GM19372 (cell line): ENCODE measurements at regions not wholly inside any gene's neighbourhood (a gene's known extent, or its start where the extent isn't known, plus 50 kb on each side); places are given as distances from the start of the nearest gene placed in this dataset.

Experiments used
- ATAC-seq: cut with Tn5 transposase; IDR thresholded peaks from one replicate; pipeline ENCODE4 v1.9.1; 2021; ENCODE audit warnings: mild to moderate bottlenecking, low read depth, moderate library complexity; ENCODE audit not compliant: unreplicated experiment

DNA sequence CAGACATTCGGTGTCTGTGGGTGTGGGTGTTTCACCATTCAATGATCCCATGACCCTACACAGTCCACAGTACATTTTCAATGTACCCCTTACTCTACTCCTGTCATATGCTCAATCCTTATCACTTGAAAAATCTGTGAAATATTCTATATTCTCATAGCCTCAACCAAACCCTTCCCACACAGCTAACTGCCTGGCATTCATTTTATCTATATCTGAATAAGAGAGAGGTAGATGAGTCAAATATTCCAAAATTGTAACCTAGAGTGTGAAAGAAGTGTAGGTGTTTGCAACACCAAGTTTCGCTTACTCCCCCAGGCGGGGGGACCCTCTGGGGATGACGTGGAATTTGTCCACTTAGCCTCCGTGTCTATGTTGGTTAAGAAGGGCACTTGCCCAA lies 354.8 kb downstream of the ETS1 start:
- no peak for ATAC-seq

DNA sequence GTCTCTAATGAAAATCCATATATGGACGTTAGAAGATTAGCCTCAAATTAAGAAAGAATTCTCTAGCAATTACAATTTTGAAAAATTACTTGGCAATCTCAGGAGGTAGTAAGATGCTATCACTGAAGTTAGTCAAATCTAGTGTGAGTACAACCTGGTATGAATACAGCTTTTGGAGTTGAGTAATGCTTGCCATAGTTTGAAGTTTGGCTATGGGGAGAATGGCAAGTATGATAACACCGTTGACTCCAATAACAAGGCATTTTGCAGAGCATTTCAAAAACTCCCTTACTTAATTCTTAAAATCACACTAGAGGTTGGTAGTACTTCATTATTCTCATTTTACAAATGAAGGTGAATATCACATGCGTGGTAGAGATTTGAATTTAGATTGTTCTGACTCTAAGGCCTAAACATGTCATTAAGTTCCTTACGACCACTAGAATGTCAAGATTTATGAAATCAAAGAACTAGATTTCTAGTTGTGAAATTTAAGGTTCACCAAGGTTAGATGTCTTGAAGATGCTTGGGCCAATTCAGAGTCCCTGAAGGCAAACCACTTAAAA lies 355.4 kb downstream of the ETS1 start:
- no peak for ATAC-seq

DNA sequence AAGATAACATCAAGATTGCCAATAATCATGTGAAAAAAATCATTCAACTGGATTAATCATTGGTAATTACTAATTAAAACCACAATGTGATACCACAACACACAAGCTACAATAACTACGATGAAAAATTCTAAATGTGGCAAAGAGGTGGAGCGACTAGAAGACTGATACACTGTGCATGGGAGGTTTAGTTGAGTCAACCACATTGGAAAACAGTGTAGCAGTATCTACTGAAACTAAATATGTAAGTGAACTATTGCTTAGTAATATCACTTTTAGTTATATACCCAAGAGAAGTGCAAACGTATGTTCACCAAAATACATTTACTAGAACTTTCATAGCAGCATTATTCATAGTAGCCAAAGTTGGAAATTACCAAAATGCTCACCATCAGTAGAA lies 359.9 kb downstream of the ETS1 start:
- ATAC-seq, result no peak

DNA sequence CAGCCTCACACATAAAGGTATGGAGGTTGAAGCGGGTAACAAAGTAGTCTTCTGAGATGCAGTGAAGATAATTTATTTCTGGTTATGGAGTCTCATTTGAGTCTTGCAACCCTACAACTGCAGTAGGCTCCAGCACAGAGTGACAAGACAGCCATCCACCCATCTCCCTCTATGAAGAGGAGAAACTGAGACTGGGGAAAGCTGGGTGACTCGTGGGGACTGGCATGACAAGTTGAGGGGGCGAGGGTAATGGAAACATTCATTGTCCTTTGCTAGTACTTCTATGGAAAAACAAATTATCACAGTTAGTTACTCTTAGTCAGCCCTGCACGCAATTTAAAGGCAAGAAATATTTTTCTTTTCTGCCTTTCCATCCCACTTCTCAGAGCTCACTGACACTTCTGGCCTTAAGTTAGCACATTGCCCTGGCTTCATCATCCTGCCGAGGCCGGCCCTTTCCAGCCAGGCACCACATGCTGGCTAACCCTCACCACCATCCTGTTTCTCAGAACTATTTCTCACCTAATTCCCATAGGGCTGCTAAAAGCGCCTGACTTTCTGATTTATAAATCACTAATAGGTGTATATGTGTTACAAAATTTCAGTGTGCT lies 361.1 kb downstream of the ETS1 start:
- ATAC-seq, result no peak

DNA sequence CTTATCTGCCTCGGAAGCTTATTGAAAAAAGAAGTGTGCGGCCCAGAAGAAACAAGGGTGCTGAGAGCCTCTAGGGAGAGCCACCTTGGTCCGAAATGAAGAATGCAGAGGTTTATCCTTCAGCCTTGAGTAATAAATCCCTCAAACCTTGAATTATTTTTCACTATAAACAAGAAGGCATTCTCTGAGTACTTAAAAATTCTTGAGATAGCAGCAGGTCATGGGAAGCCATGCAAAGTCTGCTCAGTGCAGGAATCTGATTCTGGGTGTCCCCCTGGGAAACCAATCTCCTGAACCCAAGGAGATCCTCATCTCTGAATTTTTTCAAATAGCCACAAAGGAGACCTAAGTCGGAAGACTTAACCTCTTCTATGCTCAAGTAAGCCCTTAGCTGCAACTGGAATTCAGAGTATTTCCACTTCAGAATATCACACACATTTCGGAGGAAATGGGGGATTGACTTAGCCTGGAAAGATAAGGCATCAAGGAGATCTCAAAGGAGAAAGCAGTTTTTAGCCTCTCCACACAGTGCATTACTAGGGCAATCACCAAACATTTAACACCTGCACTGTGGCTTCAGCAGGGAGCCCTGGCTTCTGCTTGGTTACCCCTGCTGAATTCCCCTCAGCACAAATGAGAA lies 365.0 kb downstream of the ETS1 start:
- ATAC-seq, result no peak

DNA sequence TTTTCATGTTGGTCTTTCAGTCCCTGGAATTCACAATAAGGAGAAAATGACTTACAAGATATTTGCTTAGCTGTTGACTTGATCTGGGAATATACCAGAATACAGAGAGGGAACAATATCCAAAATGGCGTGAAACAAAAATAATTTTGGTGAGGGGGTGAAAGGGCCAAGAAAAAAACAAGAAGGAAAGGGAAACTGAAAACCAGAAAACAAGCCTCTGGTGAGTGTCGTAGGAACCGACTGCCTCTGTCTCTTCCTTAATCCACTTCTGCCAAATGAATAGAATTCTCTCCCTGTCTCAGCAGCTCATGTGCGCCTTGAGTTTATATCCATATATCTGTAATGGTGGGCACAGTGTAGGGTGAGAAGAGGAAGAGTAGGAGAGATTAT lies 367.6 kb downstream of the ETS1 start:
- ATAC-seq, result no peak

DNA sequence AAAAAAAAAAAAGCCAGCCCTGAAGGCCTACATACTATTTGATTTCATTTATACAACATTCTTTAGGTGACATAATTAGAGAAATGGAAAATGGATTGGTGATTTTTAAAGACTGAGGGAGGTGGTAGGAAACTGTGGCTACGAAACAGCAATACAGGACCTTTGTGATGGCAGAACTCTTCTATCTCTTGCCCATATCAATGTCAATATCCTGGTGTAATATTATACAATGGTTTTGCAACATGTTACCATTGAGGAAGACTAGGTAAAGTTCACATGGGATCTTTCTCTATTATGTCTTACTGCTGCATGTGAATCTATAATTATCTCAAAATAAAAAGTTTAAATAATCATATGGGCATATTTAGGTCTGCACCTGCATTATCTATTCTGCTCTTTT lies 371.2 kb downstream of the ETS1 start:
- no peak for ATAC-seq

DNA sequence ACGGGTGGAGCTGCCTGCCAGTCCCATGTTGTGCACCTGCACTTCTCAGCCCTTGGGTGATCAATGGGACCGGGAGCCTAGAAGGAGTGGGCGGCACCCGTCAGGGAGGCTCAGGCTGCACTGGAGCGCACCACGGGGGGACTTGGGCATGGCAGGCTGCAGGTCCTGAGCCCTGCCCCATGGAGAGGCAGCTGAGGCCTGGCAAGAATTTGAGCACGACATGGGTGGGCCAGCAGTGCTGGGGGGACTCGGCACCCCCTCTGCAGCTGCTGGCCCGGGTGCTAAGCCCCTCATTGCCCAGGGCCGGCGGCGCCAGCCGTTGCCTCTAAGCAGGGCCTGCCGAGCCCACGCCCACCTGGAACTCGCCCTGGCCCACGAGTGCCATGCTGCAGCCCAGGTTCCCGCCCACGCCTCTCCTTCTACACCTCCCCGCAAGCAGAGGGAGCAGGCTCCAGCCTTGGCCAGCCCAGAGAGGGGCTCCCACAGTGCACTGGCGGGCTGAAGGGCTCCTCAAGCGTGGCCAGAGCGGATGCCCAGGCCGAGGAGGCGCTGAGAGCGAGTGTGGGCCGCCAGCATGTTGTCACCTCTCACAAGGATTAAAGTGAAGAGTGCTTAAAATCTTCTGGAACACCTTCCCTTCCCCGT lies 372.0 kb downstream of the ETS1 start:
- ATAC-seq, result no peak

DNA sequence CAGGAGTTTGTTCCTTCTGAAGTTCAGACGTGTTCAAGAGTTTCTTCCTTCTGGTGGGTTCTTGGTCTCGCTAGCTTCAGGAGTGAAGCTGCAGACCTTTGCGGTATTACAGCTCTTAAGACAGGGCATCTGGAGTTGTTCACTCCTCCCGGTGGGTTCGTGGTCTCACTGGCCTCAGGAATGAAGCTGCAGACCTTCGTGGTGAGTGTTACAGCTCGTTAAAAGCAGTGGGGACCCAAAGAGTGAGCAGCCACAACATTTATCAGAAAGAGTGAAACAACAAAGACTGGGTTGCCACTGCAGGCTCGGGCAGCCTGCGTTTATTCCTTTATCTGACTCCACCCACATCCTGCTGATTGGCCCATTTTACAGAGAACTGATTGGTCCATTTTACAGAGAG lies 373.1 kb downstream of the ETS1 start:
- no peak for ATAC-seq

DNA sequence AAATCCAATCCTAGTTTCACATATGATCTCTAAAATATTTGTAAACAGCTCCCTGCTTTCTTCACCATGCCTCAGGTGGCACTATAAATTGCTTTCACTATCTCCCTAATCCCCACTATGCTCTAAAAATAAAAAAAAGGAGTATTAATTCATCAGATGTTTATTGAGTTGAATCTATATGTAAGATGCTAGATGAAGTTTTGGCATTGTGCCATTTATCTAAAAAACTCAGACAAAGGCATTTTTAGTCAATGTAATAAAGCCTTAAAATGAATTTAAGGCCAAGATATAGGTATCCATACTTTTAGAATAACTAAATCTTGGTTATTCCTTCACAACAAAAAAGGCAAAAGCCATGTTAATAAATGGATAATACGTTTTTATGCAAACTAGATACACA lies 373.9 kb downstream of the ETS1 start:
- ATAC-seq, result no peak

DNA sequence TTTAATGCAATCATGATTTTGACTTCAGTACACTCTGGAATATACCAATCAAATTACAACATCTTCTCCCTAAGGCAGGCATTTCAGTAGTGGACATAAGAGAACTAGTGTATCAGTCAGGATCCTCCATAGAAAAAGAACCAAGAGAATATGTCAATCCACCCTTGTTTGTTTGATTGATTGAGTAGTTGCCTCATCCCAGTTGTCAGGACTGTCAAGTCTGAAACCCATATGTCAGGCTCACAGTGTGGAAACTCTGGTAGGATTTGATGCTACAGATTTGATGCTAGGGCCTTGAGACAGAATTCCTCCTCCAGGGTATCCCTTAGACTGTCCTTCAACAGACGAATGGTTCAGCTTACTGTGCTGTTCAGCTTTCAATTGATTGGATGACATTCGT lies 375.0 kb downstream of the ETS1 start:
- no peak for ATAC-seq

DNA sequence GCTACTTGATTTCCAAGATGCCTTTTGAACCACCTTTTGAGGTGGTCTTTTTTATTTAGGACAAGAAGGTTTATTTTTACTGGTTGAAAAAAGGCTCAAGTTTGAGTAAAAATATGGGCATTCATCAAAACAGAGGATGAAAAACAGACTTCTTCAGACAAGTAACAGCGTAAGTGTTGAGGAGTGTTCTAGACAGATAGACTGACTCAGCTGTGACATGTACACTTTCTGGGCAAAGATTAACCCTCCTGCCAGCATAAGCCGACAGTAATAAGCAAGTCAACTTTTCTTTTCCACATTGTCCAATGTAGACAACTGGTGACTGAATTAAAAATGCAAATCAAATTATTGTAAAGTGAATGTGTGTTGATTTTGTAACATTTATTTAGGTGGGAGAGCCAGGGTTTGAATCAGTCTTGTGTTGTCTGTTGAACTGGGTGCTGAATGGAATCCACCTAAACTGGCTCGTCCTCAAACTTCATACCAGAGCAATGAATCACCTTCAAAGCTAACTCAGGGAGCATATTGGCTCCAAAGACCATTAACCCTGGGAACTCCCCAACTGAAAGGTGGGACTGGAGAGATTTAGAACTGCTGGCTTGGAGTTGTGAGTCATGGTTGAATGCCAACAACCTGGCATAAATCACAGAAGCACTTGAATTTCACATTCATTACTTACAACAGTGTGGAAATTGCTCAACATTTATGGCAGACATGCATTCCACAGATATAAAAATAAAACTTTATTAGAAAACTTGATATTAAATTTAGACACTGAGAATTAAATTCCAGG lies 377.0 kb downstream of the ETS1 start:
- no peak for ATAC-seq

DNA sequence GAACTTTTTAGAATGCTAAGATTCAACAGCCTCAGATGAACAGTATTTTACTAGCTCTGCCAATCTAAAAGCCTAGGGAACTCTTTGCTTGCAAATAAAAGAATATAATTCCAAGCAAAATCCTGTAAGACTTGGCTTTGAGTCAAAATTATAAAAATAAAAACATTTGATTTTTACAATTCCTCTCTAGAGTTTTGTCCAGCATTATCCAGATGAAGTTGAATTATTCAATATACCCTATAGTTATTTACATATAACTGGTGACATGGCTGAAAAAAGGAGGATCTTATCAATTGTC lies 378.3 kb downstream of the ETS1 start:
- no peak for ATAC-seq

DNA sequence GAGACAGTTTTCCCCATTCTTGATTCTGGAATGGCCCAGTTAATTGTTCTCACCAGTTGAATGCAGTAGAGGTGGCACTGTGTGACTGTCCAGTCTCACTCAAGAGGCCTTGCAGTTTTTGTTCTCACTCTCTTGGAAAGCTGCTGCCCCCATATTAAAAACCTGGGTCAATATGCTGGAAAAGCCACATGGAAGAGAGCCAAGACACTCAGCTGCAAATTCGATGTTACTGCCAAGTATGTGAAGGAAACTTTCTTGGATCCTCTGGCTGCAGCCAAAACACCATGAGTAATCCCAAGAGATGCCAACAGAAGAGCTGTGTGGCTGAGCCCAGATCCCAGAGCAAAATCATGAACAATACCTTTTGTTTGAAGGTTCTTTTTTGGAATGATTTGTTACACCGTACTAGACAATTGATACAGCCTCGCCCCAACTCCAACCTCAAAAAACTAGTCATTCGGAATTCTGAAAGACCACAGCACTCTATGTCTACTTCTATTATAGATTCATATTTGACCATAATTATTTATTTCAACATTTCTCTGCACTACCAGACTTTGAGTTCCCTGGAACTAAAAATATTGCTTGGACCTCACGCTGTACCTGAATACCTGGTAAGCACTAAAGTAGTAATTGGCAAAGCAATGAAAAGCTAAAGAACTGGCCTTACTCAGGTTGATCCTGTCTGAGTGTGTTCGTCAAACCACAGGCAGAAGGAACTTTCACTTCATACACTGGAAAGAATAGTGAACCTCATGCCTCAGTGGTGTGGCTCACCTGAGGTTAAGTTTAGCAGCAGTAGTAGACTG lies 378.8 kb downstream of the ETS1 start:
- no peak for ATAC-seq

DNA sequence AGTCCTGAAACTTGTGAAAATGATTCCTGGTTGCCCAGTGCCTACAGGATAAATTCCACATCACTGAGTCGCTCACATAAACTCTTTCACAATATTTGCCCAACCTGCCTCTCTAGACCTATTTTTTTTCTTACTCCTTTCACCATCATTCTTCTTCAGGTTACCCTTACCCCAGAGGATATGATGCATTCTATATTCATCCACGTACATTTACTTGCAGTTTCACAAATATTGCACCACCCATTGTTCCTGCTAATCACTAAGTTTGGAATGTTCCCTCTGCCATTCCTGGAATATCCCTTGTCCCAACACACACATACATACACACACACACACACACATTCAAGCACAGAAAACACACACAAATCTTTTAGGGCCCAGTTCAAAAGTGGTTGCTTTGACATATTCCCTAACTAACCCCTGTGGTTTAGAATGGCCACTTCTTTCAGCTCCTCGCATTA lies 379.5 kb downstream of the ETS1 start:
- no peak for ATAC-seq

DNA sequence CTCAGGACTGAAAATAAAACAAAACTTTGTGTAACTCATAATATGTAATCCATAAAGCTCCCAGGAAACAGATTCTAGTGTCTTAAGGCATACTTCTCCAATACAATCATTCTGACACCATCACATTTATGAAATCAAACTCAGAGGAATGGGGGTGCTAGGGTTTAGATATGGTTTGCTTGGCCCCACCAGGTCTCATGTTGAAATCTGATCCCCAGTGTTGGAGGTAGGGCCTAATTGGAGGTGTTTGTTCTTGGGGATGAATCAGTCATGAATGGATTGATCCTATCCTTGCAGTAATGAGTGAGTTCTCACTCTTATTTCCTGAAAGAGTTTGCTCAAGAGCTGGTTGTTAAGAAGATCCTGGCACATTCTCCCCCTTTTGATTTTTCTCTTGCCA lies 380.9 kb downstream of the ETS1 start:
- ATAC-seq, result no peak

DNA sequence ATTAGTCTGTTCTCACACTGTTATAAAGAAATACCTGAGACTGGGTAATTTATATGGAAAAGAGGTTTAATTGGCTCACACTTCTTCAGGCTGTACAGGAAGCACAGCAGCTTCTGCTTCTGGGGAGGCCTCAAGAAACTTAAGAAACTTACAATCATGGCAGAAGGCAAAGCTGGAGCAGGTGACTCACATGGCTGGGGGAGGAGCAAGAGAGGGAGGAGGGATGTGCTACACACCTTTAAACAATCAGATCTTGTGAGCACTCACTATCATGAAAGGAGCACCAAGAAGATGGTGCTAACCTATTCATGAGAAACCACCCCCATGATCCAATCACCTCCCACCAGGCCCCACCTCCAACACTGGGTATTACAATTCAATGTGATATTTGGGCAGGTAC lies 381.6 kb downstream of the ETS1 start:
- no peak for ATAC-seq

DNA sequence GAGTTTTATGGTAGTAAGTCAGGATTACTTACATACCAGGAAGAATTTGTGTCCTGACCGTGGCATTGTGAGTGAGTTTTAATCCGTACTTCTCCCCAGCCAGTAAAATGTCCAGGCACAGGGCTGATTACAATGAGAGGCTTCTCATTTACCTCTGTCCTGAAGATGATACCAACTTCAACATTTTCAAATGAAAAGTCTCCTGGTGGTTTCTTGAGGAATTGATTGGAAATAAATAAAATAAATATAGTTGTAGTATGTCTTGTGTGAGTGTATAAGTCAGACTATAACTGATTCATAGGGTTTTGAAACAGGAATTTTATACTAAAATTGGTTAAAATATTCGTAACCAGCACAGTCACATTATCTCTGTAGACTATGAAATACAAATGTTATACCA lies 382.5 kb downstream of the ETS1 start:
- ATAC-seq, result no peak

DNA sequence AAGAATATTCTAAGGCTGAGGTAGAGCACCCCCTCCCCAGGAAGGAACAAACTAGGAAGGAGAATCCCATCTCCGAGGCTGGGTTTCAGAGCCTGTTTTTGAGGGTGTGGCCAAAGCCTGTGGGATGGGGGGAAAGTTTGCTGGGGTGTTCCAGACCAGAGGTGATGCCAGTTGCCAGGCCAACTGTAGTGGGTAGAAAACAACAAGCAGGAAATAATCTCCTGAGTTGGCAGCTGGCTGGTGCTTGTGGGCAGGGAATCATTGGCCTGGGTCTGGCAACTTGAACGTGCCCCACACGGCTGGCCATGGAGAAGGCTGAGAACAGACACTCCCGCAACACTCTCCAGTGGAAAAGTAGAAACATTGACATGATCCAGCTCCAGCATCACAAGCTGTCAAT lies 385.6 kb downstream of the ETS1 start:
- ATAC-seq, result no peak

DNA sequence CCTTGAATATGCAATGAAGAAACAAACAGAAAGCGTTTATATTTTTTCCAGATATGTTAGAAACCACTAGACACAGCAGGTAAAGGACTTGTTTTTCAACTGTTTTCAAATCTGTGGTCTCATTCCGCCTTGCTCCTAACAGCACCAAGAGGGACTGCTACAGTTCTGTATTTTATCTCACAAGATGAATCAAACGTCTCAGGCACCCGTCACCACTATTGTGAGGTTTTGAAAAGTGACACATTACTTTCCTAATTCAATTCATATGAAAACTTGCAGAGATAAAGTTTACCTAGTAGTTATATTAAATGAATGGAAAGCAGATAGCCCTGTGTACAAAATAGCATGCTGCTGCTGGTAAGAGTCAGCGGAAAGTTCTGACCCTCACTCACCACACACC lies 386.3 kb downstream of the ETS1 start:
- ATAC-seq, result no peak
